ENCODE measurements at regions not wholly inside any gene's neighbourhood (a gene's known extent, or its start where the extent isn't known, plus 50 kb on each side); places are given as distances from the start of the nearest gene placed in this dataset.

DNA sequence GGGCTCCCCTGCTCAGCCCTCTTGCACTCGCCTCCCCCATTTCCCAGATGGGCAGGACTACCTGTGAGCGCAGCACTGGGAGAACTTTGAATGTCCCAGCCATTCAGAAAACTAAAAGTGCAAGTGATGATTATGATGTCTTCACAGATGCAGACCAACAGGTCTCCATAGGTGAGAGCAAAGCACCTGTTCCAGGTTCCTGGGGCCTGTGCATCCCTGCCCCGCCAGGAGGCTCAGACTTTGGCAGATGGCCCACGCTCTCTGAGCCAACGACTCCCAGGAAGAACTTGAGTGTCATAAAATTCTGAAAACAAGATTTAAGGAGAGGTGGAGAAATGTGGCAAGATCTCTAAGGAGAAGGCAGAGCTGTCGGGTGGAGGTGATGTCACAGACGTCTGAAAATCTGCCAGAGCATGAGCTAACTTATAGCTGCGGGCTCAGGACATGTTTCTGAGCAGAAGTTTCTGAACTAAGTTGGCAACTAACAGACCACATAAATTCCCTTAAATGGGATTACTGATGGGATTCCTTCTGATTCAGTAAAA is 110.8 kb upstream of the IGF1R start:
- TF ChIP-seq, protein P1, sequence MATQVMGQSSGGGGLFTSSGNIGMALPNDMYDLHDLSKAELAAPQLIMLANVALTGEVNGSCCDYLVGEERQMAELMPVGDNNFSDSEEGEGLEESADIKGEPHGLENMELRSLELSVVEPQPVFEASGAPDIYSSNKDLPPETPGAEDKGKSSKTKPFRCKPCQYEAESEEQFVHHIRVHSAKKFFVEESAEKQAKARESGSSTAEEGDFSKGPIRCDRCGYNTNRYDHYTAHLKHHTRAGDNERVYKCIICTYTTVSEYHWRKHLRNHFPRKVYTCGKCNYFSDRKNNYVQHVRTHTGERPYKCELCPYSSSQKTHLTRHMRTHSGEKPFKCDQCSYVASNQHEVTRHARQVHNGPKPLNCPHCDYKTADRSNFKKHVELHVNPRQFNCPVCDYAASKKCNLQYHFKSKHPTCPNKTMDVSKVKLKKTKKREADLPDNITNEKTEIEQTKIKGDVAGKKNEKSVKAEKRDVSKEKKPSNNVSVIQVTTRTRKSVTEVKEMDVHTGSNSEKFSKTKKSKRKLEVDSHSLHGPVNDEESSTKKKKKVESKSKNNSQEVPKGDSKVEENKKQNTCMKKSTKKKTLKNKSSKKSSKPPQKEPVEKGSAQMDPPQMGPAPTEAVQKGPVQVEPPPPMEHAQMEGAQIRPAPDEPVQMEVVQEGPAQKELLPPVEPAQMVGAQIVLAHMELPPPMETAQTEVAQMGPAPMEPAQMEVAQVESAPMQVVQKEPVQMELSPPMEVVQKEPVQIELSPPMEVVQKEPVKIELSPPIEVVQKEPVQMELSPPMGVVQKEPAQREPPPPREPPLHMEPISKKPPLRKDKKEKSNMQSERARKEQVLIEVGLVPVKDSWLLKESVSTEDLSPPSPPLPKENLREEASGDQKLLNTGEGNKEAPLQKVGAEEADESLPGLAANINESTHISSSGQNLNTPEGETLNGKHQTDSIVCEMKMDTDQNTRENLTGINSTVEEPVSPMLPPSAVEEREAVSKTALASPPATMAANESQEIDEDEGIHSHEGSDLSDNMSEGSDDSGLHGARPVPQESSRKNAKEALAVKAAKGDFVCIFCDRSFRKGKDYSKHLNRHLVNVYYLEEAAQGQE (IDR thresholded peaks at IDR 0.05; ENCODE audit: insufficient read depth in 1 of 2, low read depth in 2 of 2, low read length in 2 of 2): no peak
- no peak for TF ChIP-seq TAF1 (IDR thresholded peaks at IDR 0.05; ENCODE audit: borderline replicate concordance, insufficient read depth, low read length)
- no peak for TF ChIP-seq FOXP2 (optimal IDR thresholded peaks at IDR 0.05; ENCODE audit: borderline replicate concordance, extremely low read depth, extremely low read length, insufficient read depth)
- TF ChIP-seq POLR2AphosphoS5 (IDR thresholded peaks at IDR 0.05; ENCODE audit: low read depth, low read length): no peak
- no peak for TF ChIP-seq SIN3A (IDR thresholded peaks at IDR 0.05; ENCODE audit: borderline replicate concordance, insufficient read depth, low read length)

GRCh38 chr15:98541519-98541918 is 106.8 kb upstream of the IGF1R start:
- TF ChIP-seq POLR2AphosphoS5 (IDR thresholded peaks at IDR 0.05; ENCODE audit: low read depth, low read length) (no peak), TAF1 (IDR thresholded peaks at IDR 0.05; ENCODE audit: borderline replicate concordance, insufficient read depth, low read length) (no peak), SIN3A (IDR thresholded peaks at IDR 0.05; ENCODE audit: borderline replicate concordance, insufficient read depth, low read length) (no peak), FOXP2 (optimal IDR thresholded peaks at IDR 0.05; ENCODE audit: borderline replicate concordance, extremely low read depth, extremely low read length, insufficient read depth) (no peak)
- TF ChIP-seq, protein P1 (IDR thresholded peaks at IDR 0.05; ENCODE audit: insufficient read depth in 1 of 2, low read depth in 2 of 2, low read length in 2 of 2): no peak

DNA sequence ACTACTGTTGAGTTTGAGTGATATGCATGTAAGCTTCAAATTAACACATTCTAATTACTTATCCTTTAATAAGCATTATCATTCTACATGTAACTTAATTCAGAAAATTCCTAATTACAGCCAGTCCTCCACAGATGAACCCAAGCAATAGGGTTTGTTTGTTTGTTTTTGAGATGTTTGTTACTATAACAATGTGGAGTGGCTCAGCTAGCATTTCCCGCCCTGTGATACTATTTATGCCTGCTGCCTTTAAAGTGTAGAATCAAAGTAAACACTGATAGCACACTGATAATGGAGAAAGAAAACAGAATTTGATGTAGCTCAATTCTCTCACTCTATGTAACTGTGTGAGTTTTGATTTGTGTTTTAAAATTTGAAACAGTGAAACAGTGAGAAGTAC is 105.1 kb upstream of the IGF1R start:
- no peak for TF ChIP-seq SIN3A (IDR thresholded peaks at IDR 0.05; ENCODE audit: borderline replicate concordance, insufficient read depth, low read length)
- no peak for TF ChIP-seq POLR2AphosphoS5 (IDR thresholded peaks at IDR 0.05; ENCODE audit: low read depth, low read length)
- no peak for TF ChIP-seq TAF1 (IDR thresholded peaks at IDR 0.05; ENCODE audit: borderline replicate concordance, insufficient read depth, low read length)
- TF ChIP-seq FOXP2 (optimal IDR thresholded peaks at IDR 0.05; ENCODE audit: borderline replicate concordance, extremely low read depth, extremely low read length, insufficient read depth): no peak
- TF ChIP-seq, protein P1 (IDR thresholded peaks at IDR 0.05; ENCODE audit: insufficient read depth in 1 of 2, low read depth in 2 of 2, low read length in 2 of 2): no peak

DNA sequence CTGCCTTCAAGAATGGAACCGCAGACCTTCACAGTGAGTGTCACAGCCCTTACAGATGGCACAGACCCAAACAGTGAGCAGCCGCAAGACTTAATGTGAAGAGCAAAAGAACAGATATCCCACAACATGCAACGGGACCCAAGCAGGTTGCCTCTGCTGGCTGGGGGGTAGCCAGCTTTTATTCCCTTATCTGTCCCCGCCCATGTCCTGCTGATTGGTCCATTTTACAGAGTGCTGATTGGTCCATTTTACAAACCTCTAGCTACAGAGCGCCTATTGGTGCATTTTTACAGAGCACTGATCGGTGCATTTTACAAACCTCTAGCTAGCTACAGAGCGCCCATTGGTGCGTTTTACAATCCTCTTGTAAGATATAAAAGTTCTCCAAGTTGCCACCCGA is 102.0 kb upstream of the IGF1R start:
- TF ChIP-seq POLR2AphosphoS5 (IDR thresholded peaks at IDR 0.05; ENCODE audit: low read depth, low read length) (no peak), TAF1 (IDR thresholded peaks at IDR 0.05; ENCODE audit: borderline replicate concordance, insufficient read depth, low read length) (no peak), FOXP2 (optimal IDR thresholded peaks at IDR 0.05; ENCODE audit: borderline replicate concordance, extremely low read depth, extremely low read length, insufficient read depth) (no peak), SIN3A (IDR thresholded peaks at IDR 0.05; ENCODE audit: borderline replicate concordance, insufficient read depth, low read length) (no peak)
- TF ChIP-seq, protein P1 (IDR thresholded peaks at IDR 0.05; ENCODE audit: insufficient read depth in 1 of 2, low read depth in 2 of 2, low read length in 2 of 2): no peak

- TF ChIP-seq, protein P1 (IDR thresholded peaks at IDR 0.05; ENCODE audit: insufficient read depth in 1 of 2, low read depth in 2 of 2, low read length in 2 of 2): no peak
- no peak for TF ChIP-seq TAF1 (IDR thresholded peaks at IDR 0.05; ENCODE audit: borderline replicate concordance, insufficient read depth, low read length)
- no peak for TF ChIP-seq SIN3A (IDR thresholded peaks at IDR 0.05; ENCODE audit: borderline replicate concordance, insufficient read depth, low read length)
- no peak for TF ChIP-seq POLR2AphosphoS5 (IDR thresholded peaks at IDR 0.05; ENCODE audit: low read depth, low read length)
- no peak for TF ChIP-seq FOXP2 (optimal IDR thresholded peaks at IDR 0.05; ENCODE audit: borderline replicate concordance, extremely low read depth, extremely low read length, insufficient read depth)
Measured at GRCh38 chr15:98547275-98547674, 101.1 kb upstream of the IGF1R start.

Data from PFSK-1 (cell line).